ENCODE measurements at regions not wholly inside any gene's neighbourhood (a gene's known extent, or its start where the extent isn't known, plus 50 kb on each side); places are given as distances from the start of the nearest gene placed in this dataset.

DNA sequence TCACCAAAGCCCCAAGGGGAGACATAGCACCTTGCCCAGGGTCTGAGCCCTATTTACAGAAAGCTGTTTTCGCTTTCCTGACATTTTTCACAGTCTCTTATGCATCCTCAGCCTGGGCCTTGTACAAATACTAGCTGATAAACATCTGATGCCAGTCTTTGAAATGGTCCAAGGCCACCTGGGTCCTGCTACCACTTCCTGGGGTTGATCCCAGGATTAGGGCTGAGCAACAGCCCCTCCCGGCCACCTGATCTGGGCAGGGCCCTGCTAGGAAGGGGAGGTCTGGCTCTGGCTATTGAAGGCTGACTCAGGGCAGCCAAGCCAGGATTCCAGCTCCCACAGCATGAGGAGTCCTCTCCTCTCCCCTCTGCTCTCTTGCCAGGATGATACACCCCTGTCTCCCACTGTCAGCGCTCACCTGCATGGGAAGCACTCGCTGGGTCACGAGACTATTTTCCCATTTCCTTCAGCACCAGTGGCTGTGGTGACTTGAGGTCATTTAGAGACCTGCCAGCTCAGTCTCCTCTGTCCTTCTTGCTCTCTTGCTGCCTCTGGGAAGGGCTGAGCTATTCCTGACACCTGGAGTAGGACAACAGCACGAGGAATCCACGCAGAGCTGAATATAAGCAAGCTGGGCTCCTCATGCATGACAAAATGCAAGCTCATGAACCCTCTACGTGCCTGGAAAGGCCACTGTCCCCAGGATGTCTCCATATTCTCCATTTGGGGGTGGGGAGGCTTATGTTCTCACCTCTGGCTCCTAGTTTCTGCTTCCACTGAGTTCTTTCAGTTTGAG lies 53.0 kb upstream of the LGALSL start:
- no peaks in the 10 kb centered on the region for H3K9me3 Mint-ChIP-seq (ENCODE audit: unreplicated experiment)

DNA sequence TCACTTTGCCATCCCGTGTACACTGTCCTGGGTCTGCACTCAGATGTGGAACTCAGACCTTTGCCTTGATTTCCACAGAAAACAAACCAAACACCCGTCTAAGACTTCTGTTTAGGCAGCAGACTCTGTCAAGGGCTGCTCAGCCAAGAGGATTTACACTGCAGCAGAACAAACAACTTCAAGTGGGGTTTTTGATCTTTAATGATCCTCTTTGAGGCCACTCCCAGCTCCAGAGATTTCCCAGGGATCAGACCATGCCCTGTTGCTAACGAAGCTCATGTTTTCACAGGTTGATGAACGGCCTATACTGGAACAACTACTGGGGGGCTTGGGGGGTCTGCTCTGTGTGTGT lies 52.5 kb upstream of the LGALSL start:
- Mint-ChIP-seq H3K4me1 (ENCODE audit: unreplicated experiment) (peaks cover 68% of the 10 kb centered on the region), H3K27ac (ENCODE audit: unreplicated experiment) (peak overlapping the region; percentile 36), H3K9me3 (ENCODE audit: unreplicated experiment) (no peaks in the 10 kb centered on the region), H3K27me3 (ENCODE audit: unreplicated experiment) (peaks cover 15% of the 10 kb centered on the region), H3K4me3 (ENCODE audit: unreplicated experiment) (no peak overlapping the region), H3K36me3 (ENCODE audit: low read depth, unreplicated experiment) (peaks cover 4% of the 10 kb centered on the region)
- TF ChIP-seq, protein P1, sequence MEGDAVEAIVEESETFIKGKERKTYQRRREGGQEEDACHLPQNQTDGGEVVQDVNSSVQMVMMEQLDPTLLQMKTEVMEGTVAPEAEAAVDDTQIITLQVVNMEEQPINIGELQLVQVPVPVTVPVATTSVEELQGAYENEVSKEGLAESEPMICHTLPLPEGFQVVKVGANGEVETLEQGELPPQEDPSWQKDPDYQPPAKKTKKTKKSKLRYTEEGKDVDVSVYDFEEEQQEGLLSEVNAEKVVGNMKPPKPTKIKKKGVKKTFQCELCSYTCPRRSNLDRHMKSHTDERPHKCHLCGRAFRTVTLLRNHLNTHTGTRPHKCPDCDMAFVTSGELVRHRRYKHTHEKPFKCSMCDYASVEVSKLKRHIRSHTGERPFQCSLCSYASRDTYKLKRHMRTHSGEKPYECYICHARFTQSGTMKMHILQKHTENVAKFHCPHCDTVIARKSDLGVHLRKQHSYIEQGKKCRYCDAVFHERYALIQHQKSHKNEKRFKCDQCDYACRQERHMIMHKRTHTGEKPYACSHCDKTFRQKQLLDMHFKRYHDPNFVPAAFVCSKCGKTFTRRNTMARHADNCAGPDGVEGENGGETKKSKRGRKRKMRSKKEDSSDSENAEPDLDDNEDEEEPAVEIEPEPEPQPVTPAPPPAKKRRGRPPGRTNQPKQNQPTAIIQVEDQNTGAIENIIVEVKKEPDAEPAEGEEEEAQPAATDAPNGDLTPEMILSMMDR (IDR thresholded peaks at IDR 0.05; ENCODE audit: unreplicated experiment): no peak
- DNase-seq (ENCODE audit: low spot score): no peak

More for the DNA sequence above, 53.0 kb upstream of the LGALSL start:
- Mint-ChIP-seq H3K27me3 (ENCODE audit: unreplicated experiment) (peaks cover 15% of the 10 kb centered on the region), H3K4me3 (ENCODE audit: unreplicated experiment) (no peak overlapping the region), H3K36me3 (ENCODE audit: low read depth, unreplicated experiment) (peaks cover 4% of the 10 kb centered on the region), H3K27ac (ENCODE audit: unreplicated experiment) (peak overlapping the region; percentile 70), H3K4me1 (ENCODE audit: unreplicated experiment) (peaks cover 62% of the 10 kb centered on the region)
- no peak for DNase-seq (ENCODE audit: low spot score)
- TF ChIP-seq, protein P1 (IDR thresholded peaks at IDR 0.05; ENCODE audit: unreplicated experiment): no peak

DNA sequence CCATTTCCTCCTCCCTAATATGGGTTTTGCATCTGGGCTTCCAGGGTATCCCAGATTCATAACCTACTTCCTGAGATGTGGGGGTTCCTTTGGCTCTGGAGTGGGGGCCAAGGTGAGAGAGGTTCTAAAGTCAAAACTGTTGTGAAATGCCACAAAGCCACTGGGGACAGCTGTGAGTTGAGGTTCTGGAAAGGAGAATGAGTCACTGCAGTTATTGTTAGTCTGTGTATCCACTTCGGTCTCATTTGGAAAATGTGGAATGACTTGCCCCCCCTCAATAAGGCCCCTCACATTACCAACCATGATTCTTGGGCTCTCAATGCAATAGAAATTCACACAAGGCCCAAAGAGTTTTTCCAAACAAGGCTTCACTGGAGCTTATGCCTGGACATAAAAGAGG lies 51.1 kb upstream of the LGALSL start:
- Mint-ChIP-seq H3K36me3 (ENCODE audit: low read depth, unreplicated experiment) (no peaks in the 10 kb centered on the region), H3K27me3 (ENCODE audit: unreplicated experiment) (peaks cover 15% of the 10 kb centered on the region), H3K4me1 (ENCODE audit: unreplicated experiment) (peaks cover 71% of the 10 kb centered on the region), H3K4me3 (ENCODE audit: unreplicated experiment) (peak overlapping the region; percentile 73), H3K9me3 (ENCODE audit: unreplicated experiment) (no peaks in the 10 kb centered on the region), H3K27ac (ENCODE audit: unreplicated experiment) (peak overlapping the region; percentile 100)
- TF ChIP-seq, protein P1 (IDR thresholded peaks at IDR 0.05; ENCODE audit: unreplicated experiment): no peak
- no peak for DNase-seq (ENCODE audit: low spot score)

DNA sequence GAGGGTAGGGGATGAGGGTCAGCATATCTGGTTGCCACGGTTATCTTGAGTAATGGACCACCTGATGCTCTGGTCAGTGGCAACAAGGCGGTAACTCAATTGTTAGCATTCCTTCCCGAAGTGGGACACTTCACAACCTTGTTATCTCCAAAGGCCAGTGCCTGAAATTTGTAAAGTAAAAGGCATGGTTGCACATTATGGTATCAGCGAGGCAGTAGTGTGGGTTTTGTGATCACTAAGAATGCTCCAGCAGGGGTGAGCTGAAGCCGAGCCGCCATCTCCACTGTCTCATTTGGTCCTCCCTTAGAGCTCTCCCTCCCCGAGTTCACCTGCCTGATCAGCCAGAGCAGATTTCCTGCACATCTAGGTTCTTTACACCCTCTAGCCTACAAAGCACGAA lies 50.5 kb upstream of the LGALSL start:
- Mint-ChIP-seq H3K27me3 (ENCODE audit: unreplicated experiment) (peaks cover 11% of the 10 kb centered on the region), H3K4me1 (ENCODE audit: unreplicated experiment) (peaks cover 71% of the 10 kb centered on the region), H3K4me3 (ENCODE audit: unreplicated experiment) (no peak overlapping the region), H3K9me3 (ENCODE audit: unreplicated experiment) (no peaks in the 10 kb centered on the region), H3K27ac (ENCODE audit: unreplicated experiment) (peak overlapping the region; percentile 100), H3K36me3 (ENCODE audit: low read depth, unreplicated experiment) (no peaks in the 10 kb centered on the region)
- DNase-seq (ENCODE audit: low spot score): peak; percentile 12
- TF ChIP-seq, protein P1 (IDR thresholded peaks at IDR 0.05; ENCODE audit: unreplicated experiment): no peak

DNA sequence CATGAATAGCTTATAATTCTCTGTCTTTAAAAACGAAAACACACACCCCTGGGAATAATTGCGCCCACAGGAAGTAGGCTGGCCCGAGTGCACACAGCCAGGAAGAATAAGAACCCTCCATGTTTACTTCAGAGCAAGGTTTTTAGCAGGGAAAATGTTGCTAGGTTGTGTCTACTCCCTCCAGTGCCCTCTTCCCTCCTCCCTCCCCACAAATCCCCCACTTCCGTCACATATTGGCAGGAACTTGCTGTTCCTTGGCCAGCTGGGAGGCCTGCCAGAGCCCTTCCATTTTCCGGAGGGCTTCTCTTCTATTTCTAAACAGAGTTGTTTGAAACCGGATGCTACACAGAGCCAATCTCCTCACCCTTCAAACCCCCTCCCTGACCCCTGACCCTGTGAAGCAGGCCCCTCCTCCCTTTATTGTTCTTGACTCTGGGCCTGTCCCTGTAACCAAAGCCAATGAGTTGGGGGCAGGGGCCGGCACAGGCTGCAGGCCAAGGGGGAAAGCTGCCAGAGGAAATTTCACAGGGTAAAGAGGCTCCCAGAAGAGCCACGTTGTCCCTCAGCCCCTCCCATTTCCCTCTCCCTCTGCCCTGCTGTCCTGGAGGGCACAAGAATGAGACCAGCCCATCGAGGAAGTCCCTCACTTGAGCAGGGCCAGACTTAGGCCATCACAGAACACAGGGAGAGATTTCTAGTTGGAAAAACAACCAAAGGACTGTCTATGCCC lies 49.8 kb upstream of the LGALSL start:
- Mint-ChIP-seq H3K4me3 (ENCODE audit: unreplicated experiment) (peak overlapping the region; percentile 60), H3K36me3 (ENCODE audit: low read depth, unreplicated experiment) (no peaks in the 10 kb centered on the region), H3K4me1 (ENCODE audit: unreplicated experiment) (peaks cover 68% of the 10 kb centered on the region), H3K27ac (ENCODE audit: unreplicated experiment) (peak overlapping the region; percentile 100), H3K9me3 (ENCODE audit: unreplicated experiment) (no peaks in the 10 kb centered on the region), H3K27me3 (ENCODE audit: unreplicated experiment) (peaks cover 10% of the 10 kb centered on the region)
- TF ChIP-seq, protein P1 (IDR thresholded peaks at IDR 0.05; ENCODE audit: unreplicated experiment): no peak
- DNase-seq (ENCODE audit: low spot score): peak; percentile 87

Data from endothelial cell (in vitro differentiated cells).